HCT116 (cell line): ENCODE measurements at regions not wholly inside any gene's neighbourhood (a gene's known extent, or its start where the extent isn't known, plus 50 kb on each side); places are given as distances from the start of the nearest gene placed in this dataset.
"Not testable (repeated sequence)": the region's sequence is repeated elsewhere in the genome, so short reads cannot be mapped to it uniquely, and the experiment has no call there.

ENCODE experiments used
- ATAC-seq: fragments of 200-7000 bp; cut with Tn5 transposase; 2 replicates; pipeline ENCODE4 v1.9.1; 2020; ENCODE audit warnings: mild to moderate bottlenecking, moderate library complexity
- BruUV-seq: library from RNA; stranded (reverse); fragments of 400-500 nt; replicated peaks from 2 replicates; lab custom pipeline; 2021; lab: Mats Ljungman, UMichigan
- CTCF ChIA-PET: fragments of 300-600 bp; sonication (Branson Sonifier 250); formaldehyde crosslinking; loops from one replicate; lab custom pipeline; 2021; ENCODE audit warnings: antibody characterized with exemption; lab: Charles Lee
- POLR2A ChIA-PET: fragments of 300-600, 350-600 bp; sonication (Branson Sonifier 250); formaldehyde crosslinking; loops from one replicate; lab custom pipeline; 2021; ENCODE audit warnings: antibody characterized with exemption; lab: Charles Lee
- RAD21 ChIA-PET, 2 experiments: fragments of 300-600 bp; sonication (Branson Sonifier 250); formaldehyde crosslinking; loops; one replicate each; lab custom pipeline; 2023; ENCODE audit warnings: low total read pairs in 2 of 2; ENCODE audit not compliant: uncharacterized antibody in 2 of 2, unreplicated experiment in 2 of 2, low non-redundant PET in 1 of 2; lab: Charles Lee
- DNase-seq: peaks from one replicate; pipeline ENCODE4 v3.0.0-alpha.2; 2010; ENCODE audit warnings: low read depth, low spot score
- H2AFZ ChIP-seq: fragments of 200-600 bp; shearing (Covaris generic), sonication (generic); 2 replicates; pipeline ENCODE4 v1.6.1; 2017; ENCODE audit warnings: low read depth, mixed run types, mixed read lengths, antibody characterized with exemption, low read length; ENCODE audit not compliant: poor library complexity, severe bottlenecking
- H3K27ac ChIP-seq: 2 replicates; pipeline ENCODE4 v1.5.1; 2012; ENCODE audit warnings: low read depth, low read length
- H3K27me3 ChIP-seq: fragments of 200-600 bp; sonication (generic); 2 replicates; pipeline ENCODE4 v1.6.1; 2016; ENCODE audit warnings: mixed run types, low read length, mixed read lengths; ENCODE audit not compliant: insufficient read depth
- H3K36me3 ChIP-seq, 2 experiments: fragments of 200-500 bp in 1 of 2; fragments of 200-600 bp in 1 of 2; sonication (Bioruptor generic) in 1 of 2; sonication (generic) in 1 of 2; 2 replicates each; pipeline versions ENCODE4 v1.5.1 to v1.6.1; 2014 to 2016; ENCODE audit warnings: low read length in 2 of 2, inconsistent platforms in 1 of 2, mixed read lengths in 1 of 2, mixed run types in 1 of 2; ENCODE audit not compliant: insufficient read depth in 2 of 2, control insufficient read depth in 1 of 2
- H3K4me1 ChIP-seq, 2 experiments: fragments of 200-600 bp in 1 of 2; sonication (generic) in 1 of 2; 2 replicates each; pipeline versions ENCODE4 v1.5.1 to v1.6.1; 2012 to 2017; ENCODE audit warnings: low read length in 2 of 2, inconsistent platforms in 1 of 2, mild to moderate bottlenecking in 1 of 2, mixed read lengths in 1 of 2, mixed run types in 1 of 2, moderate library complexity in 1 of 2; ENCODE audit not compliant: insufficient read depth in 2 of 2, control insufficient read depth in 1 of 2
- H3K4me2 ChIP-seq: fragments of 200-600 bp; sonication (generic); 2 replicates; pipeline ENCODE4 v1.6.1; 2017; ENCODE audit warnings: mixed run types, low read length, mixed read lengths
- H3K4me3 ChIP-seq, 2 experiments: fragments of 200-600 bp in 1 of 2; sonication (generic) in 1 of 2; replicated peaks in 1 of 2; 2 replicates each; pipeline ENCODE4 v1.5.1; 2011 to 2016; ENCODE audit warnings: low read length in 2 of 2, control low read depth in 1 of 2, low read depth in 1 of 2, mild to moderate bottlenecking in 1 of 2, mixed read lengths in 1 of 2, mixed run types in 1 of 2
- H3K79me2 ChIP-seq: fragments of 200-600 bp; sonication (generic); 2 replicates; pipeline ENCODE4 v1.6.1; 2017; ENCODE audit warnings: mild to moderate bottlenecking, mixed run types, low read length, moderate library complexity, mixed read lengths; ENCODE audit not compliant: insufficient read depth
- H3K9ac ChIP-seq: fragments of 200-600 bp; sonication (generic); 2 replicates; pipeline ENCODE4 v1.6.1; 2016; ENCODE audit warnings: low read length, mixed read lengths
- H3K9me2 ChIP-seq: fragments of 200-600 bp; sonication (generic), shearing (Covaris generic); 2 replicates; pipeline ENCODE4 v1.6.1; 2017; ENCODE audit warnings: mixed run types, mild to moderate bottlenecking, moderate library complexity; ENCODE audit not compliant: insufficient read depth
- H3K9me3 ChIP-seq, 2 experiments: fragments of 200-500 bp in 1 of 2; fragments of 200-600 bp in 1 of 2; sonication (Bioruptor generic) in 1 of 2; sonication (generic) in 1 of 2; 2 replicates each; pipeline ENCODE4 v1.6.1; 2014 to 2017; ENCODE audit warnings: low read length in 2 of 2, mixed read lengths in 2 of 2, inconsistent platforms in 1 of 2, low read depth in 1 of 2, mild to moderate bottlenecking in 1 of 2, mixed run types in 1 of 2, moderate library complexity in 1 of 2; ENCODE audit not compliant: control insufficient read depth in 1 of 2, insufficient read depth in 1 of 2
- H4K20me1 ChIP-seq: fragments of 200-600 bp; sonication (generic), shearing (Covaris generic); 2 replicates; pipeline ENCODE4 v1.6.1; 2017; ENCODE audit warnings: mixed run types, mild to moderate bottlenecking, moderate library complexity; ENCODE audit not compliant: insufficient read depth
- CBX3 ChIP-seq: IDR thresholded peaks from 2 replicates; pipeline ENCODE4 v1.6.1; 2012; ENCODE audit warnings: low read depth
- CEBPB ChIP-seq: IDR thresholded peaks from 2 replicates; pipeline ENCODE4 v1.6.1; 2012; ENCODE audit warnings: low read depth
- CTCF ChIP-seq, 3 experiments: fragments of 200-600 bp in 1 of 3; sonication (generic) in 1 of 3; IDR thresholded peaks in 2 of 3; conservative IDR thresholded peaks in 1 of 3; 2 replicates each; pipeline ENCODE4 v1.5.1; 2012 to 2017; ENCODE audit warnings: low read depth in 2 of 3, low read length in 2 of 3, antibody characterized with exemption in 1 of 3, borderline replicate concordance in 1 of 3, control low read depth in 1 of 3, mild to moderate bottlenecking in 1 of 3, mixed read lengths in 1 of 3, mixed run types in 1 of 3, moderate library complexity in 1 of 3; ENCODE audit not compliant: insufficient read depth in 1 of 3
- ELF1 ChIP-seq: IDR thresholded peaks from 2 replicates; pipeline ENCODE4 v1.6.1; 2012; ENCODE audit warnings: low read depth, borderline replicate concordance
- EZH2 ChIP-seq: fragments of 200-600 bp; sonication (generic); IDR thresholded peaks from 2 replicates; pipeline ENCODE4 v1.6.1; 2017; ENCODE audit warnings: antibody characterized with exemption, mixed run types
- FOSL1 ChIP-seq: IDR thresholded peaks from 2 replicates; pipeline ENCODE4 v1.6.1; 2012; ENCODE audit warnings: low read depth
- POLR2A ChIP-seq: IDR thresholded peaks from 2 replicates; pipeline ENCODE4 v1.7.0; 2011; ENCODE audit warnings: borderline replicate concordance; ENCODE audit not compliant: insufficient read depth, insufficient read length; ENCODE audit errors: extremely low read depth
- POLR2AphosphoS5 ChIP-seq: IDR thresholded peaks from 2 replicates; pipeline ENCODE4 v1.6.1; 2011; ENCODE audit warnings: mild to moderate bottlenecking, low read depth, low read length, moderate library complexity
- REST ChIP-seq: IDR thresholded peaks from 2 replicates; pipeline ENCODE4 v1.6.1; 2012; ENCODE audit warnings: low read depth
- SIN3A ChIP-seq: IDR thresholded peaks from 2 replicates; pipeline ENCODE4 v1.6.1; 2012; ENCODE audit warnings: low read depth
- SP1 ChIP-seq: IDR thresholded peaks from 2 replicates; pipeline ENCODE4 v1.6.1; 2012; ENCODE audit warnings: low read depth
- SRF ChIP-seq: IDR thresholded peaks from 2 replicates; pipeline ENCODE4 v1.6.1; 2012; ENCODE audit warnings: low read depth
- TCF7L2 ChIP-seq: IDR thresholded peaks from 2 replicates; pipeline ENCODE4 v1.7.0; 2011; ENCODE audit warnings: borderline replicate concordance, inconsistent platforms; ENCODE audit not compliant: insufficient read depth, insufficient read length; ENCODE audit errors: extremely low read depth
- YY1 ChIP-seq: IDR thresholded peaks from 2 replicates; pipeline ENCODE4 v1.6.1; 2011; ENCODE audit warnings: low read length, low read depth, moderate library complexity, mild to moderate bottlenecking; ENCODE audit not compliant: insufficient replicate concordance; ENCODE audit errors: extremely low read depth
- ZFX ChIP-seq: fragments of 450-650 bp; IDR thresholded peaks from 2 replicates; pipeline ENCODE4 v1.6.1; 2017
- ZNF274 ChIP-seq: fragments of 200-500 bp; sonication (Bioruptor generic); IDR thresholded peaks from 2 replicates; pipeline ENCODE4 v1.6.1; 2014; ENCODE audit warnings: mild to moderate bottlenecking, low read depth, low read length, inconsistent platforms
- intact Hi-C: fragments of 100-400 bp; cut with micrococcal nuclease; formaldehyde crosslinking; loops from 2 replicates; pipeline ENCODE4 v1.10.0; 2022

- DNase-seq, POLR2A ChIA-PET, BruUV-seq, H3K9me2 ChIP-seq, H3K36me3 ChIP-seq, H3K9ac ChIP-seq, RAD21 ChIA-PET, CTCF ChIA-PET, H3K4me3 ChIP-seq, H4K20me1 ChIP-seq, H3K27me3 ChIP-seq, H3K9me3 ChIP-seq, intact Hi-C loops, ATAC-seq, H3K27ac ChIP-seq, H3K4me2 ChIP-seq, H3K79me2 ChIP-seq, H2AFZ ChIP-seq: not testable (repeated sequence)
- peaks cover 25 to 32% of the 10 kb centered on the region in 2 experiments for H3K4me1 ChIP-seq
Measured at GRCh38 chr6:3916749-3917148, 67.6 kb downstream of the FAM50B start.

GRCh38 chr6:3918469-3918868, 69.3 kb downstream of the FAM50B start:
- Histone ChIP-seq H2AFZ (no peak overlapping the region), H3K27ac (no peak overlapping the region), H3K4me1 (peaks cover 10 to 15% of the 10 kb centered on the region in 2 experiments), H3K4me2 (no peak overlapping the region), H3K9ac (no peak overlapping the region), H3K79me2 (no peaks in the 10 kb centered on the region), H4K20me1 (no peaks in the 10 kb centered on the region), H3K9me2 (no peaks in the 10 kb centered on the region), H3K27me3 (no peaks in the 10 kb centered on the region), H3K36me3 (no peaks in the 10 kb centered on the region), H3K9me3 (peaks cover 0 to 5% of the 10 kb centered on the region in 2 experiments; a peak in 1 of 4 replicates), H3K4me3 (no peak overlapping the region)
- ChIA-PET RAD21 (no interaction called here), CTCF (no interaction called here), POLR2A (no interaction called here)
- DNase-seq (no peak), ATAC-seq (no peak)
- intact Hi-C loops: no loop called here
- BruUV-seq: no TSS peak
- TF ChIP-seq CBX3: no peak
- no peak for TF ChIP-seq ZNF274
- TF ChIP-seq SP1: no peak
- no peak for TF ChIP-seq CEBPB
- no peak for TF ChIP-seq EZH2
- TF ChIP-seq ZFX: no peak
- TF ChIP-seq ELF1: no peak
- no peak for TF ChIP-seq POLR2AphosphoS5
- TF ChIP-seq REST: no peak
- no peak for TF ChIP-seq FOSL1
- no peak for TF ChIP-seq TCF7L2
- TF ChIP-seq CTCF (IDR thresholded peaks at IDR 0.05 in 2 of 3, conservative IDR thresholded peaks at IDR 0.05 in 1 of 3; ENCODE audit: borderline replicate concordance in 1 of 3, insufficient read depth in 1 of 3, low read depth in 2 of 3, low read length in 2 of 3): no peak
- no peak for TF ChIP-seq SRF
- no peak for TF ChIP-seq SIN3A
- TF ChIP-seq POLR2A: no peak
- no peak for TF ChIP-seq YY1
